Epithelial cell of prostate (primary cell): ENCODE measurements at regions not wholly inside any gene's neighbourhood (a gene's known extent, or its start where the extent isn't known, plus 50 kb on each side); places are given as distances from the start of the nearest gene placed in this dataset.
A peak's percentile ranks its signal among the peaks of the same experiment; 100 is the strongest.

Experiments used
- DNase-seq: peaks from one replicate; pipeline ENCODE4 v3.0.0-alpha.2; 2011; ENCODE audit warnings: low read depth, low spot score
- H3K27ac ChIP-seq: fragments of 450-650 bp; 2 replicates; pipeline ENCODE4 v1.5.1; 2017; ENCODE audit warnings: mild to moderate bottlenecking

DNA sequence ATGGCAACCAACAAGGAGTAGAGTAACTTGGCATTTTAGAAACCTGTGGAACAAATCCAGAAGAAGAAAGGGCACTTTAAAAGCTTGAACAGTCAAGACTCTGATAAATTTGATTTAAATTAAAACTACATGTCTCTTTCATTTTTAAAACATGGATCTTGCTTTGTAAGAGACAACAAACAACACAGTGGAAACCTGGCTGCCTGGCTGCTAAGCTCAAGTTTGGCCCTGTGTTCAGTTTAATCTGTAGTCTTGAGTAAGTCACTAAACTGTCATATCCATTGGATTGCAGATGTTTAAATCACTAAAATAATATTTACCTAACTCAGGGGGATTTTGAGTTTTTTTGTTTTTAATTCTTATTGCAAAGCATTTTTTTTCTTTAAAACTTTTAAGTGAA lies 374.9 kb upstream of the SEMA3D start:
- DNase-seq: no peak
- no peak overlapping the region for H3K27ac ChIP-seq

DNA sequence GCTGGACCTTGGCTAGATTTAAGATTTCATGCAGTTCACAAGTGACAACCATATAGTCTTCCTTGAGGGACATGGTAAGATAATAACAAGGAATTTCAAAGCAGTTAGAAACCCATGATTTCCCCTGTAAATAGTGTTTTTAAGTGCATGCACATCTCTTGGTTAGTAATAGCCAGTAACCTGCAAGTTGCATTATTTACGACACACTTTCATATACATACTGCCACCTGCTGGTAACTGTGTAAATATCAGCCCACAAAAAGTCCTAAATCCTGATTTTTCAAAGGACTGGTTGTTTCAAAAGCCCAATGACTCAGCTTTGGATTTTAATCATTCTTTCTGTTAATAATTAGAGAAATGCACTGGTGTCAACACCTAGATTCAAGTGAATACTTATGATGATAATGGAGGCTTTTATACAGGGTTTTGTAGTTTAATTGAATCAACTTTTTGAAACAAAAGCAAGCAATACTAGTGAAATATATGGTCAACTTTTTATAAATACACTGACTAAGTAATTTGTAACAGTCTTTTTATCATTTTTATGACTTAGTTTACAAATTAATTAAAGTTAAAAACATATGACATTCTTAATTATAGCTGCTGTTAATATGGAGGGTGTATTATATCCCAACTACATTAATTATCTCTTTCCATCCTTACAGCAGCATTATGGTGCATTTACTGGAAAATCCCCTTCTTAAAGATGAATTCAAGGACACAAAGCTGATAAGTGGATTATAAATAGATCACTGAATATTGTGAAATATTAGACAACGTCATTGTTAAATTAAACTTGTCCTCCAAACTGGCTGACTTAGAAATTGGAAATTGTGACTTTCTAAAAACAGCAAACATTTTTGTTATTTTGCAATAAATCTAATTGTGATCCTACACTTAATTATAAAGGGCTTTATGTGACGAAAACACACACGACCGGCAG lies 367.7 kb upstream of the SEMA3D start:
- DNase-seq: peak; percentile 40
- H3K27ac ChIP-seq: no peak overlapping the region

DNA sequence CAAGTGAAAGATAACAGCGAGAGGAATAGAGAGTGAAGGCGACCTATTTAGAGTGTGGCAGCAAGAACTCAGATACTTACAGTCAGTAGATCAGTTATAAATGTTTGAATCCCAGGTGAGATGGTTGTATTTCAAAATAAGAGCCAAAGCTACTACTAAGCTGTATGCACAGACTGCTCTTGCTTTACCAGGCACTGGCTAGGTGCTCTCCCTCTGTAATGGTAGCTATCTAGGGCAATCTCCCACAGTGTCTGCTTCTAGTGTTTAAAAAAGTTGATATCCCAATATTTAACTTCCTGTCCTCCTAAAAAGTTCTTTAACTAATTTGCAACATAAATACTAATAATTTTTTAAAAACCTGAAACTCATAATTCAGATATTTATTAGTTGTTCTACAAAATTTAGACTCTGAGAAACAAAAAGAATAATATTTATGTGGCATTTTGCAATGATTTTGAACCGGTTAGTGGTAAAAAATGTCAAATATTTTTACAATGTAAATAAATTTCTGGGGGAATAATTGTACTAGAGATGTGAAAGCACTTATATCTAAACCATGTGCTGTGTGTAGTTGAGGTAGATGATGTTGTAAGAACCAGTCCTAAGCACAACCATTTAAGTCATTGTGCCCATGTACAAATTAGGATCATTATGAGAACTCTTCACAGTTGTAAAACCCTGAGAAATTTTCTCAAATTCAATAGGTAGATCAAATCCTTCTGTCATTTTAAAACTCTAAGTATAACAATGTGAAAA lies 349.3 kb upstream of the SEMA3D start:
- no peak for DNase-seq
- H3K27ac ChIP-seq: no peak overlapping the region

DNA sequence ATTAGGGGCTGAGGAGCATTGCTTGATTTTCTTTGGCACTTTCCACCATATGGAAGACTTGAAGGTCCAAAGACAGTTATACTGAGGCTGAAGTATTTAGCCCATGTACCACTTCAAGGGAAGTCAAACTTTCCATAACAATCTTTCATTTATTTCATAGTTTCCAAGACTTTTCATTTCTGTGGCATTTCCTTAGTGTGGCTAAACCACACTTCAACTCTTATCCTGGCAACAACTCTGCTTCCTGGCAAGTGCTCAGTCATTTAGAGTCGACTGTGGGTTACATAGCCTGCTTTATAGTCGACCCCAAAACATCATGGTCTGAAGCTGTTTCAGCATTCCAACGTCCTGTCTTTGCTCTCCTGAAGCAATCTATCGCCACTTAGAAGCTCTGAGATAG lies 343.0 kb upstream of the SEMA3D start:
- DNase-seq: no peak
- H3K27ac ChIP-seq: no peak overlapping the region

DNA sequence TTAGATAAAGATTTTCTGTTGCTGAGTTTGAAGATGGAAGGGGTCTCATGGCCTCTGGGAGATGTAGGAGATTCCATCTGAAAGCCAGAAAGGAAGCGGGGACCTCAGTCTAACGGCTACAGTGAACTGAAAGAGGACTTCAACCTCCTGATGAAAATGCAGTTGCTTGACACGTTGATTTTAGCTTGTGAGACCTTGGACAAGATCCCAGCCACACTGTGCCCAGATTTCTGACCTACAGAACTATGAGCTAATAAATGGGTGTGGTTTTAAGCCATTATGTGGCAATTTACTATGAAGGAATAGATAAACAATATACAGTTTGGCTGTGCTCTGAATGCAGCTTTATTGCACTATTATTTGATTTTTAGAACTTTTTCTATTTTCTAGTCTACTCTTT lies 342.3 kb upstream of the SEMA3D start:
- DNase-seq: no peak
- no peak overlapping the region for H3K27ac ChIP-seq

DNA sequence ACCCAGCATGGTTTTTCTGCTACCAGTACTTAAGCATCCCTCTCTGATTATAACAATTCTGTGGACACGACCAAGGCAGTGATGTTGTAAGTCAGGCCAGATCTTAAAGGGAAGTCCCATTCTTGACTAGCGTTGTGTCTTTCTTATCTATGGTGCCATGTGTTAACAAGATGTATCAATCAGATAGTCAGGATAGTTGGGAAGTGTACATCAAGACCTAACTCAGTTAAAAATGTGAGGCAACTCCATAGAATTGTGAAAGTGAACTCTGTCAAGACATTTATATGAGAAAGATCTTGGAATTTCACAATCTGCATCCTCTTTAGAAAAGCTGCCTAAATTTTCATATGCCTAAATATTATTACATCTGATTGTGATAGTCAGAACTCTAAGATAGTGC lies 341.7 kb upstream of the SEMA3D start:
- no peak for DNase-seq
- H3K27ac ChIP-seq: no peak overlapping the region

DNA sequence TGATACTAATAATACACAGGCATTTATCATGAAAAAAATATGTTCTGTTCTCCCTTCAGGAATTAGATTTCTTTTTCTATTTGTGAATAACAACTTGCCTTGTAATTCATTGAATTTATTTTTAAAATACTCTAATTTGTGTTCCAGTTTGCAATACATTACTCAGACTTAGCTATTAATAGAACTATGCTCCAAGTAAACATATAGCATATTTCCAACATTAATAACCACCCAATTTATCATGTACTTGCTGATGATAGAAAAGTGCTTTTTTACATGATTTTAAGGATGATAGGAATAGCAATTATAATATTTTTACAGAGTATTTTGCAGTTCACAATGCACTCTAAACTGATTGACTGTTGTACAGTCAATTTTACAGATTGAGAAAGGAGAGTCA lies 338.8 kb upstream of the SEMA3D start:
- no peak for DNase-seq
- H3K27ac ChIP-seq: no peak overlapping the region

DNA sequence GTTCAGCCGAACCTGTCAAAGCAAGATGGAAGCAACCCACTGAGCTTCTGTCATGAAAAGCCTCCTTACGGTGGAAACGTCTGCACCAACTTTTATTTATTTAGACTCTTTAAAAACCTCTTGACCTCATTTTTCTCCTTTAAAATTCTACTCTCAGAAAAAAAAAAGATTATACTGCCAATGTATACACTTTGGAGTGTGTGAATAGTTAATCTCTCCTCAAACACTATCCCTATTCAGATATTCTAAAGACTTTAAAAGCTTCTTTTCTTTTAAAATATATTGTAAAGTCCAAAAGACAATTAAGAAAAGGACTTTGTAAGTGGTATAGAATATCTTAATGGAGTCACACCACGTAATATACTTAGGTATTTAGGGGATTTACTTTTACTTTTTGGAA lies 335.2 kb upstream of the SEMA3D start:
- no peak for DNase-seq
- H3K27ac ChIP-seq: no peak overlapping the region

DNA sequence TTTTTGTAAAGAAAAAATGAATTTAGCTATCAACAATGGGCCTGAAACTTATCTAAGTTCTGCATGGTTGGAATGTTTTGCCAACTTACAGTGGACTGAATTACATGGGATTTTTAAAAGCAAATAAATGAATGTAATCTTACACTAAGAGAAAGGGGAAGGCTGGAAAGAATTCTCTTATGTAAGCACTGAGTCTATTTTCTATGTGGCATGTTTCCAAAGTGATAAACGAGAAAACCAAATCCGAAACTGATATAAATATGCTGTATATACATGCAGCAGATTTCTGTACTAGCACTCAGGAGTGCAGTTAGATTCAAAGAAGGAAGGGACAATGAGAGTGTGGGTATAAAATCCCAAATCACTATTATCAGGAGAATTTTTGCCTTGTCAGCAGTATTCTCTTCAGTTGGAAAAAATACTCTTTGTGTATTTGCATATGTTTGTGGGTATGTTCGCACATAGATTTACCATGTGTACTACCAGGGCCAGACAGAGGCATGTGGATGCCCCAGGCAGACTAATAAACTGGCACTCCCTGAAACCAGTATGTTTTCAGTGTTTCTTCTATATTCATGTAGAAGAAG lies 334.3 kb upstream of the SEMA3D start:
- no peak overlapping the region for H3K27ac ChIP-seq
- no peak for DNase-seq

DNA sequence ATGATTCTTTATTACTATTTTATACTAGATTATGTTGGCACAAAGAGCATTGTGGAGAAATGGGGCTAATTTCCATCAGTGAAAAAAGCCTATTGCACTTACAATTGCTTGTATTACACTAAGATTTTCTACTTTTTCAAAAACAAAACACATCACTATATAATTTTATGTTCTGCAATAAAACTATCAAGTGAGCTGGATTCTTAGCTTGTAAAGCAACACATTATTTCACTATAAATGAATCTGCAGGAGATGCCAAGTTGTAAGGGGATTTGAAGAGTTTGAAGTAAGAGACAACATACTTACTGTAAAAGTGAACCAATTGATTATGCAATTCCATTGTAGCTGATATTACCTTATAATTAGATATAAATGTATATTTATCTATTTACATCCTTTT lies 333.3 kb upstream of the SEMA3D start:
- no peak overlapping the region for H3K27ac ChIP-seq
- DNase-seq: no peak

DNA sequence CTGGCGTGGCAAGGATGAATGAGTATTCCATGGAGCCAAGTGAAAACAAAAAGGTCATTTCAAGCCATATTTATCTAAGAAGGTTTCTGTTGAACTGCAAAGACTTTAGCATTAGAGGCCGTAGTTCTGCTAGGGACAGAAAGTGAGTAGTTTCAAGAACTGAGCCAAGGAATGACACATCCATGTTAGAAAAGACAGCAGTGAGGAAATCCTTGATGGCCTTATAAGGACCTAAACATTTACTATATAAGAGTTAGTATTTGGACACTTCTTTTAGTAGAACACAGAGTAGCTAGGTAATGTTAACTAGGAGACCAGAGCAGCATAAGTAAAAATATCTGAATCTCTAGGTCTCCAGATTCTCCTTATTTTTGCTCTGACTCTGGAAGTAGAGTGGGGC lies 329.8 kb upstream of the SEMA3D start:
- DNase-seq: no peak
- no peak overlapping the region for H3K27ac ChIP-seq

DNA sequence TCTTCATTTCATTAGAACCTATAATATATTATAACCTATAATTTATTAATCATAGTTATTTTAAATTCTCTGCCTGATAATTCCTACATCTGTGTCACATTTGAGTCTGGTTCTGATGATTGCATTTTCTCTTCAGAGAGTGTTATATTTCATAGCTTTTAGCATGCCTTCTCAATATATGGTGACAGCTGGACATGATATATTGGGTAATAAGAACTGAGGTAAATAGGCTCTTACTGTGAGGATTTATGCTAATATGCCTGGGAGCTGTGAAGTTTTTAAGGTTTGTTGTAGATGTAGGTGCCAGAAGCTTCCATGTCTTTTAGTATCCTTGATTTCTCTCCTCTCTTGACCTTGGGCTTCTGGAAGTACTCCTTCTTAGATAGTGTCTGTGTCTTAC lies 325.9 kb upstream of the SEMA3D start:
- H3K27ac ChIP-seq: no peak overlapping the region
- no peak for DNase-seq

DNA sequence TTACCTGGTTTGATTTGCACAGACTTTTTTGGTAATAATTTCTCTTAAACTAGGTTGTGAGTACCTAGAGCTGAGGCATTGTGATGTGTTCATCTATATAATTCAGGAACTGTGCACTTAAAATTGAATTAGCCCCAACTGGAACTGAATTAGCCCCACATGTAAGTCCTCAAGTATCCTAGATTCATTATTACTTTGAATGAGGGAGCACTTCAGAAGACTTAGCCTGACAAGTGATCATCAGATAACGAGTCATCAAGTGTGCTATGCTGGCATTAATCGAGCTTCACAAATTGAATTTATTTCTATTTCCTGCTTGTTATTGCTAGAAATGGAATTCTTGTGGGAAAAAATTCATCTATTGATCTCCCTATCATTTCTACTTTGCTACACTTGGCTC lies 323.4 kb upstream of the SEMA3D start:
- H3K27ac ChIP-seq: no peak overlapping the region
- no peak for DNase-seq

DNA sequence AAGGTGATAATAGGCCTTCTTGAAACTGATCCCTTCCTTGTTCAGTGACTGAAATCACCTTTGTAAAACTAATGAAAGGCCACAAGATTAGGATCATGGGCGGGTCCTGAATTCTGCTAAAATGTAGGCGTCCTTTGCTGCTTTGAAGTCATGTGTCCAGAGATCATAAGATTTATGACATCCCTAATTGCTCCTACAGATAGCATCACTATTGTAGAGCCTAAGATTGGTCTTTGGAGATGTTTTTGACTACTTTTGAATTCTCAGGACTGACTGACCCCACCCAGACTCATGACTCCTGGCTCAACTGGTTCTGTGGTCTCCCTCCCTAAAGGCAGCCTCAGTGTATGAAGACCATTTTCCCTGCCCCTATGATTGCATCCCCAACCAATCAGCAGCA lies 322.6 kb upstream of the SEMA3D start:
- no peak for DNase-seq
- no peak overlapping the region for H3K27ac ChIP-seq

DNA sequence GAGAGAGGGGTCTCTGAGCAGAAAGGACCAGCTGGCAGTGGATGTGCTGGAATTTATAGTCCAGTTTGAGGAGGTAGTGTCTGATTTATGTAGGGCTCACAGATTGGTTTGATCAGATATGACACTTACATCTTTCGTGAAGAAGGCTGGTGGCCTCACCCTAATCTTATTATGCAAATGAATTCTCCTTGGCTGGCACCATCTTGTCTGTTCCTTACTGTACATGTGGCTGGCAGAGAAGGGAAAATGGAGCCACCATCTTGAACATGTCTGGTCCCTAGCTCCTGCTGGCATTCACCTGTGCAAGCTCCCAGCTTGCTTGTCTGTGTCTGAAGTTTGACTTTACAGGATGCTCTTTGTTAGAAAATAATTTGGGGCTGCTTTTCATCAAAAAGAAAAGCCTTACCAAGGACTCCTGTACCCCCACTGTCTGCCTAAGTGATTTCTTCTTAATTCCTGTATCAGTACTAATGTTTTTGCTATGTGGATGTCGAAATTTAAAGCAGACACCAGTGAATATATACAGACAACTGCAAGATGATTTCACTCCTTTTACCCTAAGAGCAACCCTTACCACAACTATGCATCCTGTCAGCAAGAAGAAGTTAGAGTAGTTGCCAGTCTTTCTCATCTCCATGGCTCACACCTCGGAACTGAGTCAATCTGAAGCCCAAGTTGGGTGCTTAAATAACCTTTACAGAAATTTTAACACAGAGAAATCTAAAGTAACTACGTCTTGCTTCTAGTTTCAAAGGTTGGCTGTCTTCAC lies 322.0 kb upstream of the SEMA3D start:
- DNase-seq: peak; percentile 31
- H3K27ac ChIP-seq: no peak overlapping the region

DNA sequence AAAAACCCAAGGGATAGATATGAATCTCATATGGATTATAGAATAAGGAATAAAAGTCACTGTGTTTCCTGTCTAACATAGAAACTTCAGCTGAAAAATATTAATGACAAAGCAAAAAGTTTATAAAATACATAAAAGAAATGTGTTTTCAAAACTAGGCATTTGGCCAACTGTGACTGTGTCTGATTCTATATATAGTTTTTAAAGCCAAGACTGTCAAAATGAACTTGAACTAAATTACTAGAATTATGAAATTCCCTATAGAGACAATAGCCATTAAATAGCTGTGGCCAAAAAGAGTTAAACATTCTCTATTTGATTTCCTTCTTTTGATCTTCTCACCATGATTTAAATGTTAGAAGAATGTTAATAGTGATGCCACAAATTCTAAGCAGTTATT lies 311.2 kb upstream of the SEMA3D start:
- DNase-seq: no peak
- H3K27ac ChIP-seq: no peak overlapping the region

DNA sequence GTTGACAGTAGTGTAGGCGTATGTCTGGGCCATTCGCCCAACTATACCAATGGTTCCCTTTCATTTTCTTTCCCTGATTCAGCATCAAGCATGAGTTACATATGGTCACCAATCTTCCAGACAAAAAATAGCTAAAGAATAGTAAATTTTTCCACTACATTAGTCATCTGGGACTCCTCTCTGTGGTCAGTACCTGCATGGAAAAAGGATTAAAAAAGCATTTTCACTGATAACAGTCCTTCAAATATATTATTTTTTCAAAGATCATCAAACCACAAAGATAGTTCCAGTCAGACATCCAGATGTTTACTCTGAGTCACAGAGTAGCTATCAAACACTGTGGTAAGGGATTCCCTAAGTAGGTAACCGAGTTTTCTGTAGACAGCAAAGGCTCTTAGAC lies 302.6 kb upstream of the SEMA3D start:
- peak; percentile 24 for DNase-seq
- no peak overlapping the region for H3K27ac ChIP-seq

DNA sequence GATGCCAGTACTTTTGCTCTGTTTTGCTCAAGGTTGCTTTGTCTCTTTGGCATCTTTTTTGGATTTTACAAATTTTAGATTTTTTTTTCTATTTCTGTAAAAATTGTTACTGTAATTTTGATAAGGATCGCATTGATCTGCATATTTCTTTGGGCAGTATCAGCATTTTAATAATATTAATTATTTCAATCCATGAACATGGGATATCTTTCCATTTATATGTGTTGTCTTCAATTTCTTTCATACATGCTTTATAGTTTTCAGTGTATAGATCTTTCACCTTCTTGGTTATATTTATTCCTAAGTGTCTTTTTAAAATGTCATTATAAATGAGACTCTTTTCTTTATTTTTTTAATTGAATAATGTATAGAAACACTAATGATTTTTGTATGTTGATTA lies 301.6 kb upstream of the SEMA3D start:
- DNase-seq: no peak
- H3K27ac ChIP-seq: no peak overlapping the region

DNA sequence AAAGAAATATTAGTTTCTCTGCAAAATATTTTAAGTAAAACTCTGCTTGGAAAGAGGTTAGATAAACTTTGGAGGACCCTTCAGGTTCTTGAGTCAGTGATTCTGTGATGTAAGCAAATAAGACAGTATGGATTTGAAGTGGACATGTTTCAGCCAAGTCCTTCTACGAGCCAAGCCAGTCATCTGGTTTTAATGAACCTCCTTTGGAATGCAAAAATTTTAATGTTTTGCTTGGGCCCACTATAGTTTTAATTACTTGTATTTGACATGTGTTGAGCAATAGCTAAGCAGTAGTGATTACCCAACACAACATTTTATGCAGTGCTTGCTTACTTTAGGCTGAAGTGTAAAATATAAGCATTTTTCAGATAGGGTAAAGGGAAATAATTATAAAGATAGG lies 296.3 kb upstream of the SEMA3D start:
- no peak for DNase-seq
- no peak overlapping the region for H3K27ac ChIP-seq

DNA sequence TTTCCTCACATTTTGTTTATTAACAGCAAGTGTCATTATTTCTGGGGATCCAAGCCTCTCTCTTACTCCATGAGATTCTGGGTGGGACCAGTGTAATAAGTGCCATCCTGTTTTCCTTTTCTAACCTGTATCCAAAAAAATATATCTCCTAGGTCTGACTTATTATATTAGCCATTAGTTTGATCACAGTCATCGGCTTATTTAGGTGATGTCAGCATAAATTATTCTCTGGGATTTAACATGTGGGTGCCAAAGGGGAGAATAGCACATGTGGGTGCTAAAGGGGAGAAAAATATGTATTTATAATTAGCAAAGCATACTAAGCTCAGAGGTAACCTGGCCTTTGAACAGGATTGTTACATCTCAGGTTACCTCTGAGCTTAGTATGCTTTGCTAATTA lies 293.8 kb upstream of the SEMA3D start:
- no peak for DNase-seq
- H3K27ac ChIP-seq: no peak overlapping the region
